Thyroid gland (tissue), 4 donors: ENCODE measurements at regions not wholly inside any gene's neighbourhood (a gene's known extent, or its start where the extent isn't known, plus 50 kb on each side); places are given as distances from the start of the nearest gene placed in this dataset.

Source experiments
- DNase-seq, 2 donors: peaks; one replicate each; pipeline ENCODE4 v3.0.0-alpha.2; 2019
- H3K27ac ChIP-seq, 3 donors: fragments of 200-600 bp; sonication (generic); 1 replicate in 2 of 3; 2 replicates in 1 of 3; pipeline ENCODE4 v1.5.1; 2016 to 2019; ENCODE audit warnings: mild to moderate bottlenecking in 1 of 3, moderate library complexity in 1 of 3
- H3K27me3 ChIP-seq: fragments of 200-600 bp; sonication (generic); one replicate; pipeline ENCODE4 v1.5.1; 2019
- H3K36me3 ChIP-seq, 2 donors: fragments of 200-600 bp; sonication (generic); one replicate each; pipeline ENCODE4 v1.5.1; 2016 to 2019
- H3K4me1 ChIP-seq, 2 donors: fragments of 200-600 bp; sonication (generic); one replicate each; pipeline ENCODE4 v1.5.1; 2017 to 2019
- H3K4me3 ChIP-seq, 3 donors: fragments of 200-600 bp; sonication (generic); replicated peaks in 1 of 3; 1 replicate in 2 of 3; 2 replicates in 1 of 3; pipeline ENCODE4 v1.5.1; 2016; ENCODE audit warnings: mild to moderate bottlenecking in 1 of 3
- H3K9me3 ChIP-seq: fragments of 200-600 bp; sonication (generic); one replicate; pipeline ENCODE4 v1.5.1; 2017
- CTCF ChIP-seq, 6 experiments: fragments of 200-600 bp in 3 of 6; fragments of 450-650 bp in 3 of 6; sonication (generic) in 3 of 6; IDR thresholded peaks; one replicate each; pipeline ENCODE4 v1.5.1; 2016 to 2019; ENCODE audit warnings: antibody characterized with exemption in 6 of 6, mild to moderate bottlenecking in 2 of 6, inconsistent platforms in 1 of 6, moderate library complexity in 1 of 6
- POLR2A ChIP-seq, 2 donors: fragments of 450-650 bp; IDR thresholded peaks; one replicate each; pipeline ENCODE4 v1.6.1; 2017; ENCODE audit warnings: antibody characterized with exemption in 2 of 2, mild to moderate bottlenecking in 2 of 2, moderate library complexity in 1 of 2
- WGBS, 2 donors: methylation state at CpG; one replicate each; pipeline ENCODE4 v1.1.5; 2017; 5-methylcytosine and 5-hydroxymethylcytosine counted together
- intact Hi-C: fragments of 100-400 bp; cut with DNase I; formaldehyde crosslinking; loops from one replicate; pipeline ENCODE4 v1.15.1; 2023

- no peak overlapping the region for H3K4me3 ChIP-seq
- H3K4me1 ChIP-seq: peaks cover 0 to 9% of the 10 kb centered on the region in 2 donors
- intact Hi-C loops: no loop called here
- WGBS, 2 donors: 89 to 93% methylated on average over 5 of the region's 5 CpGs
- H3K27ac ChIP-seq: no peak overlapping the region
- no peaks in the 10 kb centered on the region for H3K27me3 ChIP-seq
- no peaks in the 10 kb centered on the region for H3K36me3 ChIP-seq
- no peaks in the 10 kb centered on the region for H3K9me3 ChIP-seq
- no peak for DNase-seq
- TF ChIP-seq CTCF (IDR thresholded peaks at IDR 0.05): no peak
- no peak for TF ChIP-seq POLR2A (IDR thresholded peaks at IDR 0.05)
Observed at GRCh38 chr6:3512832-3513231, 56.0 kb upstream of the SLC22A23 start.

GRCh38 chr6:3510617-3511016, 53.8 kb upstream of the SLC22A23 start:
- Histone ChIP-seq H3K4me3 (no peak overlapping the region), H3K9me3 (no peaks in the 10 kb centered on the region), H3K4me1 (peaks cover 0 to 18% of the 10 kb centered on the region in 2 donors), H3K36me3 (no peaks in the 10 kb centered on the region), H3K27ac (no peak overlapping the region), H3K27me3 (no peaks in the 10 kb centered on the region)
- 56 to 71% methylated on average over 8 of the region's 8 CpGs for WGBS, 2 donors
- DNase-seq: no peak
- intact Hi-C loops: no loop called here
- TF ChIP-seq POLR2A (IDR thresholded peaks at IDR 0.05) (no peak), CTCF (IDR thresholded peaks at IDR 0.05) (no peak)

DNA sequence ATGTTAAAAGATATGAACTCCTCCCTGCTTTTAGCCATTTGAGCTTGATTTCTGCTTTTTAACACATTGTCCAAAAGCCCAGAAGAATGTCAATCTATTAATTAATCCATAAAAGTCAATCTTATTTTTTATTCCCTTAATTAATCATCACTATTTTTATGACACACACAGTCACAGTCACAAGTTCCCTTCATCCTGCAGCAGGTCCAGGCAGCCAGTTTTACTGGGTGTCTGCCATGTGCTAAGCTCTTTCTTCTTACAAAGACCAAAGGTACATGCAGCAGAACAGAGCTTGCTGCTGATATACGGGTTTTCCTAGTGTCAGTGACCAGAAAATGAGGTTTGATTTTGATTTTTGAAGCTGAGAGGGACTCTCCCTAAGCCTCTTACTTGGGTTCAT, 53.3 kb upstream of the SLC22A23 start:
- TF ChIP-seq CTCF (IDR thresholded peaks at IDR 0.05) (no peak), POLR2A (IDR thresholded peaks at IDR 0.05) (no peak)
- H3K9me3 ChIP-seq: no peaks in the 10 kb centered on the region
- no peak overlapping the region for H3K27ac ChIP-seq
- H3K4me1 ChIP-seq: peaks cover 0 to 18% of the 10 kb centered on the region in 2 donors
- DNase-seq: no peak
- H3K27me3 ChIP-seq: no peaks in the 10 kb centered on the region
- WGBS, 2 donors: 72 to 94% methylated on average over 1 of the region's 1 CpG
- H3K36me3 ChIP-seq: no peaks in the 10 kb centered on the region
- intact Hi-C loops: no loop called here
- no peak overlapping the region for H3K4me3 ChIP-seq

GRCh38 chr6:3509336-3509735, 52.5 kb upstream of the SLC22A23 start:
- Histone ChIP-seq H3K27me3 (no peaks in the 10 kb centered on the region), H3K27ac (no peak overlapping the region), H3K4me1 (peaks cover 0 to 18% of the 10 kb centered on the region in 2 donors), H3K9me3 (no peaks in the 10 kb centered on the region), H3K4me3 (no peak overlapping the region), H3K36me3 (no peaks in the 10 kb centered on the region)
- no peak for TF ChIP-seq POLR2A (IDR thresholded peaks at IDR 0.05)
- no peak for TF ChIP-seq CTCF (IDR thresholded peaks at IDR 0.05)
- intact Hi-C loops: no loop called here
- 85 to 96% methylated on average over 4 of the region's 4 CpGs for whole genome bisulfite sequencing, 2 donors
- no peak for DNase-seq

DNA sequence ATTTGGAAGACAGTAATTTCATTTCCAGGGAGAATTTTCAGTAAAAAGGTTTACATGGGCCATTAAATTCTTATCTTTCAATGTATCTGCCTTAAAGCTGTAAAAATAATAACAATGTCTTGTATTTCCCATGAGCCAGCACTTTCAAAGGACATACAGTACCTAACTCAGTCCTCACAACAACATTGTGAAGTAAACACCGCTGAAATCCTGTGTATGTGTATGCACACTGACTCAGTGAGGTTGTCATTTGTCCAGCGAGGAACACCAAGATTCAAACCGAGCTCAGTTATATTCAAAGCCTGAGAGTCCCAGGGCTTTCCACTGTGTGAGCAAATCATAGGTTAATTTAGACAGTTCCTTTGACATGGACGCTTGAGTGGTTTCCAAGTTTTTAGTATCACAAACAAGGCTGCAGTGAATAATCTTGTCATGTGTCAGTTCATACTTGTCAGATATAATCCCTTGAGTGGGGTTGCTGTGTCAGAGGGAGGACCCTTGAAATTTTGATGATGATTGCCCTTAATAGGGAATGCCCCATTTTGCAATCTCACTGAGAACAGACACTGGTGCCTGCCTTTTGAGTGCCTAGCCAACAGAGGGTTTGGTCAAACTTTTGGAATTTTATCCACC, 50.0 kb upstream of the SLC22A23 start:
- TF ChIP-seq POLR2A (IDR thresholded peaks at IDR 0.05): no peak
- no peak for TF ChIP-seq CTCF (IDR thresholded peaks at IDR 0.05)
- Histone ChIP-seq H3K36me3 (no peaks in the 10 kb centered on the region), H3K4me1 (peaks cover under 1 to 15% of the 10 kb centered on the region in 2 donors), H3K27ac (no peak overlapping the region), H3K4me3 (no peak overlapping the region), H3K9me3 (no peaks in the 10 kb centered on the region), H3K27me3 (no peaks in the 10 kb centered on the region)
- WGBS, 2 donors: 69 to 74% methylated on average over 4 of the region's 4 CpGs
- DNase-seq: no peak
- intact Hi-C loops: no loop called here
